GM18867 (cell line): ENCODE measurements at regions not wholly inside any gene's neighbourhood (a gene's known extent, or its start where the extent isn't known, plus 50 kb on each side); places are given as distances from the start of the nearest gene placed in this dataset.

Experiments used
- ATAC-seq: cut with Tn5 transposase; IDR thresholded peaks from one replicate; pipeline ENCODE4 v1.9.1; 2021; ENCODE audit warnings: mild to moderate bottlenecking, moderate library complexity; ENCODE audit not compliant: unreplicated experiment

- ATAC-seq = no peak
These were observed 156.0 kb downstream of the KATNAL1 start for GRCh38 chr13:30151388-30151787.

GRCh38 chr13:30149248-30149647 lies 158.1 kb downstream of the KATNAL1 start:
- no peak for ATAC-seq

- no peak for ATAC-seq
These were observed 158.6 kb downstream of the KATNAL1 start for GRCh38 chr13:30148786-30149185.

- no peak for ATAC-seq
These were observed 159.1 kb downstream of the KATNAL1 start for GRCh38 chr13:30148171-30148754.

GRCh38 chr13:30147421-30147820 lies 159.9 kb downstream of the KATNAL1 start:
- no peak for ATAC-seq

GRCh38 chr13:30147015-30147414 lies 160.3 kb downstream of the KATNAL1 start:
- no peak for ATAC-seq

- peak; percentile 69 for ATAC-seq
These were observed 161.5 kb downstream of the KATNAL1 start for GRCh38 chr13:30145709-30146367.

- ATAC-seq = no peak
These were observed 163.5 kb downstream of the KATNAL1 start for GRCh38 chr13:30143666-30144400.

GRCh38 chr13:30142486-30143211 lies 164.7 kb downstream of the KATNAL1 start:
- no peak for ATAC-seq

- no peak for ATAC-seq
These were observed 165.4 kb downstream of the KATNAL1 start for GRCh38 chr13:30141775-30142485.

GRCh38 chr13:30140973-30141372 lies 166.4 kb downstream of the KATNAL1 start:
- ATAC-seq = no peak

GRCh38 chr13:30138511-30138910 lies 168.8 kb downstream of the KATNAL1 start:
- no peak for ATAC-seq

- no peak for ATAC-seq
These were observed 171.5 kb downstream of the KATNAL1 start for GRCh38 chr13:30135868-30136267.

- ATAC-seq = no peak
These were observed 172.0 kb downstream of the KATNAL1 start for GRCh38 chr13:30135351-30135750.

GRCh38 chr13:30134578-30134977 lies 172.8 kb downstream of the KATNAL1 start:
- ATAC-seq = no peak

GRCh38 chr13:30133996-30134395 lies 173.4 kb downstream of the KATNAL1 start:
- ATAC-seq = no peak

GRCh38 chr13:30133554-30133912 lies 173.8 kb downstream of the KATNAL1 start:
- no peak for ATAC-seq

GRCh38 chr13:30132623-30133553 lies 174.5 kb downstream of the KATNAL1 start:
- peak; percentile 91 for ATAC-seq

GRCh38 chr13:30129411-30129810 lies 177.9 kb downstream of the KATNAL1 start:
- no peak for ATAC-seq

- ATAC-seq = no peak
These were observed 178.8 kb downstream of the KATNAL1 start for GRCh38 chr13:30128591-30128990.
